Testis (tissue), 2 donors: ENCODE measurements at regions not wholly inside any gene's neighbourhood (a gene's known extent, or its start where the extent isn't known, plus 50 kb on each side); places are given as distances from the start of the nearest gene placed in this dataset.

Experiments
- POLR2A ChIP-seq: fragments of 450-650 bp; IDR thresholded peaks from one replicate; pipeline ENCODE4 v1.6.1; 2017; ENCODE audit warnings: antibody characterized with exemption, mild to moderate bottlenecking, moderate library complexity
- TF ChIP-seq, protein P1 (sequence below), 3 experiments: fragments of 450-650 bp in 2 of 3; fragments of 200-600 bp in 1 of 3; sonication (generic) in 1 of 3; IDR thresholded peaks; one replicate each; pipeline ENCODE4 v1.5.1; 2016 to 2019; ENCODE audit warnings: antibody characterized with exemption in 3 of 3, mild to moderate bottlenecking in 2 of 3, moderate library complexity in 1 of 3

DNA sequence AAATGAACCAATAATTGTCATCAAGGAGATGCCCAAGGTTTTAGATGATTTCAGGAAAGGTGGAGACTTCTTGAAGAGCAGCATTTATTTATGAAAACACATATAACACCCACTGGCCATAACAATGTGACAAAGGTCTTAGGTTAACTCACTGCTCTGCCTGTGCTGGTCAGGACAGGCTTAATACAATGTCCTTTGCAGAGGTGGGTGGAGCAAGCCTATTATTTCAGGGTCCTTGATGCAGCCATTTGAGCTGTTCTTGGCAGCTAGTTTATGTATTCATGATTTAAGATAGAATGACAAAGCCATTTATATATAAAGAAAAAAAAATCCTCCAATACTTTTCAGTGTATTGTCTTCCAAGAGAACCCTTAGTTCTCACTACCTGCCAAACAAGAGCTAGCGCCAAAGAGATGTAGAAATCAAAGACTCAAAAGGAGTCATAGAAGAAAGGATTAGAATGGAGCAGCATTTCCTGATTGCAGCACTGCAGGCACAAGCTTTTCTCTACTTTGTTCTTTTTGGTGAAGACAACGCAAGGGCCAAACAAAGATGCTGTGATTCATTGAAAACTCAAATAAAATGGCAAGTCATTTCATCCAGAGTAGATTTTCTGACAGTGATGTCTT is 124.3 kb upstream of the TSHZ2 start:
- TF ChIP-seq, protein P1, sequence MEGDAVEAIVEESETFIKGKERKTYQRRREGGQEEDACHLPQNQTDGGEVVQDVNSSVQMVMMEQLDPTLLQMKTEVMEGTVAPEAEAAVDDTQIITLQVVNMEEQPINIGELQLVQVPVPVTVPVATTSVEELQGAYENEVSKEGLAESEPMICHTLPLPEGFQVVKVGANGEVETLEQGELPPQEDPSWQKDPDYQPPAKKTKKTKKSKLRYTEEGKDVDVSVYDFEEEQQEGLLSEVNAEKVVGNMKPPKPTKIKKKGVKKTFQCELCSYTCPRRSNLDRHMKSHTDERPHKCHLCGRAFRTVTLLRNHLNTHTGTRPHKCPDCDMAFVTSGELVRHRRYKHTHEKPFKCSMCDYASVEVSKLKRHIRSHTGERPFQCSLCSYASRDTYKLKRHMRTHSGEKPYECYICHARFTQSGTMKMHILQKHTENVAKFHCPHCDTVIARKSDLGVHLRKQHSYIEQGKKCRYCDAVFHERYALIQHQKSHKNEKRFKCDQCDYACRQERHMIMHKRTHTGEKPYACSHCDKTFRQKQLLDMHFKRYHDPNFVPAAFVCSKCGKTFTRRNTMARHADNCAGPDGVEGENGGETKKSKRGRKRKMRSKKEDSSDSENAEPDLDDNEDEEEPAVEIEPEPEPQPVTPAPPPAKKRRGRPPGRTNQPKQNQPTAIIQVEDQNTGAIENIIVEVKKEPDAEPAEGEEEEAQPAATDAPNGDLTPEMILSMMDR (IDR thresholded peaks at IDR 0.05): no peak
- TF ChIP-seq POLR2A: no peak
